ENCODE measurements at regions not wholly inside any gene's neighbourhood (a gene's known extent, or its start where the extent isn't known, plus 50 kb on each side); places are given as distances from the start of the nearest gene placed in this dataset.

- Histone ChIP-seq H3K36me3 (ENCODE audit: insufficient read depth, low read length) (no peaks in the 10 kb centered on the region), H3K4me1 (ENCODE audit: insufficient read depth, low read length) (peaks cover 19% of the 10 kb centered on the region), H3K9me3 (ENCODE audit: control insufficient read depth, insufficient read depth, low read length) (peaks cover 13% of the 10 kb centered on the region), H3K9ac (ENCODE audit: low read depth, low read length) (no peak overlapping the region)
Measured at GRCh38 chr3:30098243-30098642, 508.2 kb upstream of the TGFBR2 start.

GRCh38 chr3:30098653-30099455 is 507.5 kb upstream of the TGFBR2 start:
- no peak overlapping the region for H3K9ac ChIP-seq (ENCODE audit: low read depth, low read length)
- H3K4me1 ChIP-seq (ENCODE audit: insufficient read depth, low read length), result peaks cover 19% of the 10 kb centered on the region

GRCh38 chr3:30102356-30102755 is 504.0 kb upstream of the TGFBR2 start:
- no peaks in the 10 kb centered on the region for H3K36me3 ChIP-seq (ENCODE audit: insufficient read depth, low read length)
- peaks cover 15% of the 10 kb centered on the region; the same call in 1 of the 2 replicates for H3K4me1 ChIP-seq (ENCODE audit: insufficient read depth, low read length)
- H3K9ac ChIP-seq (ENCODE audit: low read depth, low read length), result no peak overlapping the region
- H3K9me3 ChIP-seq (ENCODE audit: control insufficient read depth, insufficient read depth, low read length), result peaks cover 7% of the 10 kb centered on the region

More at GRCh38 chr3:30098653-30099455, 507.5 kb upstream of the TGFBR2 start:
- Histone ChIP-seq H3K36me3 (ENCODE audit: insufficient read depth, low read length) (no peaks in the 10 kb centered on the region), H3K9me3 (ENCODE audit: control insufficient read depth, insufficient read depth, low read length) (peaks cover 8% of the 10 kb centered on the region)

- H3K4me1 ChIP-seq (ENCODE audit: insufficient read depth, low read length), result peaks cover 9% of the 10 kb centered on the region; the same call in 1 of the 2 replicates
- H3K36me3 ChIP-seq (ENCODE audit: insufficient read depth, low read length), result no peaks in the 10 kb centered on the region
- H3K9ac ChIP-seq (ENCODE audit: low read depth, low read length), result no peak overlapping the region
- peaks cover 7% of the 10 kb centered on the region for H3K9me3 ChIP-seq (ENCODE audit: control insufficient read depth, insufficient read depth, low read length)
Measured at GRCh38 chr3:30103186-30103585, 503.2 kb upstream of the TGFBR2 start.

- no peaks in the 10 kb centered on the region for H3K4me1 ChIP-seq (ENCODE audit: insufficient read depth, low read length)
- no peaks in the 10 kb centered on the region for H3K36me3 ChIP-seq (ENCODE audit: insufficient read depth, low read length)
- peaks cover 7% of the 10 kb centered on the region for H3K9me3 ChIP-seq (ENCODE audit: control insufficient read depth, insufficient read depth, low read length)
- H3K9ac ChIP-seq (ENCODE audit: low read depth, low read length), result no peak overlapping the region
Measured at GRCh38 chr3:30107531-30107930, 498.9 kb upstream of the TGFBR2 start.

GRCh38 chr3:30112411-30112810 is 494.0 kb upstream of the TGFBR2 start:
- Histone ChIP-seq H3K36me3 (ENCODE audit: insufficient read depth, low read length) (no peaks in the 10 kb centered on the region), H3K9me3 (ENCODE audit: control insufficient read depth, insufficient read depth, low read length) (no peaks in the 10 kb centered on the region), H3K4me1 (ENCODE audit: insufficient read depth, low read length) (peaks cover 4% of the 10 kb centered on the region; the same call in 1 of the 2 replicates), H3K9ac (ENCODE audit: low read depth, low read length) (no peak overlapping the region)

GRCh38 chr3:30112902-30113484 is 493.4 kb upstream of the TGFBR2 start:
- H3K4me1 ChIP-seq (ENCODE audit: insufficient read depth, low read length), result peaks cover 4% of the 10 kb centered on the region; the same call in 1 of the 2 replicates

GRCh38 chr3:30113906-30114305 is 492.5 kb upstream of the TGFBR2 start:
- Histone ChIP-seq H3K9ac (ENCODE audit: low read depth, low read length) (no peak overlapping the region), H3K36me3 (ENCODE audit: insufficient read depth, low read length) (no peaks in the 10 kb centered on the region), H3K4me1 (ENCODE audit: insufficient read depth, low read length) (peaks cover 4% of the 10 kb centered on the region; the same call in 1 of the 2 replicates), H3K9me3 (ENCODE audit: control insufficient read depth, insufficient read depth, low read length) (no peaks in the 10 kb centered on the region)

More at GRCh38 chr3:30112902-30113484, 493.4 kb upstream of the TGFBR2 start:
- Histone ChIP-seq H3K9me3 (ENCODE audit: control insufficient read depth, insufficient read depth, low read length) (no peaks in the 10 kb centered on the region), H3K9ac (ENCODE audit: low read depth, low read length) (no peak overlapping the region), H3K36me3 (ENCODE audit: insufficient read depth, low read length) (no peaks in the 10 kb centered on the region)

- Histone ChIP-seq H3K9me3 (ENCODE audit: control insufficient read depth, insufficient read depth, low read length) (no peaks in the 10 kb centered on the region), H3K4me1 (ENCODE audit: insufficient read depth, low read length) (peaks cover 4% of the 10 kb centered on the region; the same call in 1 of the 2 replicates), H3K36me3 (ENCODE audit: insufficient read depth, low read length) (no peaks in the 10 kb centered on the region), H3K9ac (ENCODE audit: low read depth, low read length) (no peak overlapping the region)
Measured at GRCh38 chr3:30114918-30115317, 491.5 kb upstream of the TGFBR2 start.

GRCh38 chr3:30122359-30122758 is 484.0 kb upstream of the TGFBR2 start:
- H3K9me3 ChIP-seq (ENCODE audit: control insufficient read depth, insufficient read depth, low read length), result no peaks in the 10 kb centered on the region
- peaks cover 5% of the 10 kb centered on the region; the same call in 1 of the 2 replicates for H3K4me1 ChIP-seq (ENCODE audit: insufficient read depth, low read length)
- H3K9ac ChIP-seq (ENCODE audit: low read depth, low read length), result no peak overlapping the region
- no peaks in the 10 kb centered on the region; the same call in 1 of the 2 replicates for H3K36me3 ChIP-seq (ENCODE audit: insufficient read depth, low read length)

GRCh38 chr3:30123224-30123623 is 483.2 kb upstream of the TGFBR2 start:
- Histone ChIP-seq H3K9me3 (ENCODE audit: control insufficient read depth, insufficient read depth, low read length) (peaks cover 5% of the 10 kb centered on the region; the same call in 1 of the 2 replicates), H3K9ac (ENCODE audit: low read depth, low read length) (no peak overlapping the region), H3K36me3 (ENCODE audit: insufficient read depth, low read length) (no peaks in the 10 kb centered on the region; the same call in 1 of the 2 replicates)

GRCh38 chr3:30123755-30124154 is 482.6 kb upstream of the TGFBR2 start:
- H3K4me1 ChIP-seq (ENCODE audit: insufficient read depth, low read length), result peaks cover 5% of the 10 kb centered on the region; the same call in 1 of the 2 replicates
- H3K9ac ChIP-seq (ENCODE audit: low read depth, low read length), result no peak overlapping the region
- peaks cover 5% of the 10 kb centered on the region; the same call in 1 of the 2 replicates for H3K9me3 ChIP-seq (ENCODE audit: control insufficient read depth, insufficient read depth, low read length)
- no peaks in the 10 kb centered on the region; the same call in 1 of the 2 replicates for H3K36me3 ChIP-seq (ENCODE audit: insufficient read depth, low read length)

More at GRCh38 chr3:30123224-30123623, 483.2 kb upstream of the TGFBR2 start:
- peaks cover 5% of the 10 kb centered on the region; the same call in 1 of the 2 replicates for H3K4me1 ChIP-seq (ENCODE audit: insufficient read depth, low read length)

GRCh38 chr3:30124435-30125370 is 481.7 kb upstream of the TGFBR2 start:
- peaks cover 5% of the 10 kb centered on the region; the same call in 1 of the 2 replicates for H3K9me3 ChIP-seq (ENCODE audit: control insufficient read depth, insufficient read depth, low read length)
- peaks cover 5% of the 10 kb centered on the region; the same call in 1 of the 2 replicates for H3K4me1 ChIP-seq (ENCODE audit: insufficient read depth, low read length)
- no peak overlapping the region for H3K9ac ChIP-seq (ENCODE audit: low read depth, low read length)
- no peaks in the 10 kb centered on the region; the same call in 1 of the 2 replicates for H3K36me3 ChIP-seq (ENCODE audit: insufficient read depth, low read length)

GRCh38 chr3:30129765-30130164 is 476.6 kb upstream of the TGFBR2 start:
- Histone ChIP-seq H3K4me1 (ENCODE audit: insufficient read depth, low read length) (peaks cover 4% of the 10 kb centered on the region; the same call in 1 of the 2 replicates), H3K9ac (ENCODE audit: low read depth, low read length) (no peak overlapping the region), H3K36me3 (ENCODE audit: insufficient read depth, low read length) (no peaks in the 10 kb centered on the region), H3K9me3 (ENCODE audit: control insufficient read depth, insufficient read depth, low read length) (peaks cover 5% of the 10 kb centered on the region; the same call in 1 of the 2 replicates)

All from ES-I3 (cell line).